Activated CD4-positive, alpha-beta T cell treated with anti-CD3 and anti-CD28 coated beads, Interleukin-2, Interleukin-6, amounts not matched to agents 100 ng/mL and 50 ng/mL, durations not matched to agents 16 hours and 8 hours (primary cell): ENCODE measurements at regions not wholly inside any gene's neighbourhood (a gene's known extent, or its start where the extent isn't known, plus 50 kb on each side); places are given as distances from the start of the nearest gene placed in this dataset.
"Not testable (repeated sequence)": the region's sequence is repeated elsewhere in the genome, so short reads cannot be mapped to it uniquely, and the experiment has no call there.

ENCODE experiments used
- DNase-seq: peaks from one replicate; pipeline ENCODE4 v3.0.0-alpha.2; 2020

- no peak for DNase-seq
These were observed 70.0 kb downstream of the MZT1 start for GRCh38 chr13:72657379-72657778.

- DNase-seq = no peak
These were observed 71.1 kb downstream of the MZT1 start for GRCh38 chr13:72656357-72656756.

- no peak for DNase-seq
These were observed 73.9 kb downstream of the MZT1 start for GRCh38 chr13:72653506-72653905.

DNA sequence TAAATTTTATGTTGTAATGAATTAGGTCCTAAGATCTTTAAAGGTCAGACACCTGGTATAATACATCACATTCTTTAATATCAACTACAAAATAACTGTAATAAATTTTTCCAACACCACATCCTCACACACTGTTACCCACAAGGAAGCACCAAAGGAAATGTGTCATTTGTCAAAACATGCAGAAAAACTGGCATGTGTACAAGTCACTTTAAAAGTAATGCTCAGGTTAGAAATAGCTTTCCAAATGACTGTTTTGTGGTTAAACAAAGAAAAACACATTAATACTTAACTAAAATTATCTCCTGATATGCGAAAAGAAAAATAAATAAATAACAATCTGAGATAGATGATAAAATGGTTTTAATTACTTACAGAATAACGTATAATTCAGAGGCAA, 74.7 kb downstream of the MZT1 start:
- no peak for DNase-seq

DNA sequence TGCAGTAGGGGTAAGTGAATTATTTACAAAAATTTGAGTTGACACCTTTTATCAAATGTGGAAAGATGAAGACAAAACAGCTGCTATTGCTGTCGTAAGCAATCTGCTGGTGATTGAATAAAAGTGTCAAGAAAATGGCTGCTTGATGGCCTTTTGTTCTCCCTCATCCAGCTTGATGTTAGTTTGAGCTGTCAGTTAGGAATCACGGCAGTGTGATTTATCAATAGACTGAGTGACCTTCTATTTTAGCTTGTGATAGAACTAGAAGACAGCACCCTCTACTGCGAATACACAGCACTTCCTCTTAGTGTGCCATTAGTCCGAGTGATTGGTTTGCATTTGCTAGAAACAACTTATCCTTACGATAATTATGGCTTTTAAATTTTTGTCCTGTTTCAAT, 76.3 kb downstream of the MZT1 start:
- no peak for DNase-seq

GRCh38 chr13:72650051-72650700, 77.3 kb downstream of the MZT1 start:
- DNase-seq = no peak

- DNase-seq = no peak
These were observed 78.8 kb downstream of the MZT1 start for GRCh38 chr13:72648513-72649065.

- DNase-seq = no peak
These were observed 80.0 kb downstream of the MZT1 start for GRCh38 chr13:72647422-72647821.

DNA sequence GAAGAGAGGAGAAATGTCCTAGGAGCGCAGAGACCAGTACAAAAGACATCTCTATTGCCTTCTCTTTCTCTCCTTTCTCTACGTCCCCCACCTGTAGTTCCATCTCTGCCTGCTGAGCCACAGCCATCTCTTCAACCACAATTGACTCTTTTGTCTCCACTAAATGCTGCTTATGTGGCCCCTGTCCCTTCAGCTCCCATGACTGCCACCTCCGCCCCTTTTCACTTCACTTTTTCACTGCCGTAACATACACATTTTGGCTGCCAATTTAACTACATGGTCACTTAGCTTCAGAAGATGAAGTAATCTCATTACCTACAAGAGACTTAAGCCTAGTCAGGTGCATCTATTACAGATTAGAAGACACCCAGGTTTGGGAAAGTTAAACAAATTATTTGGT, 81.9 kb downstream of the MZT1 start:
- no peak for DNase-seq

DNA sequence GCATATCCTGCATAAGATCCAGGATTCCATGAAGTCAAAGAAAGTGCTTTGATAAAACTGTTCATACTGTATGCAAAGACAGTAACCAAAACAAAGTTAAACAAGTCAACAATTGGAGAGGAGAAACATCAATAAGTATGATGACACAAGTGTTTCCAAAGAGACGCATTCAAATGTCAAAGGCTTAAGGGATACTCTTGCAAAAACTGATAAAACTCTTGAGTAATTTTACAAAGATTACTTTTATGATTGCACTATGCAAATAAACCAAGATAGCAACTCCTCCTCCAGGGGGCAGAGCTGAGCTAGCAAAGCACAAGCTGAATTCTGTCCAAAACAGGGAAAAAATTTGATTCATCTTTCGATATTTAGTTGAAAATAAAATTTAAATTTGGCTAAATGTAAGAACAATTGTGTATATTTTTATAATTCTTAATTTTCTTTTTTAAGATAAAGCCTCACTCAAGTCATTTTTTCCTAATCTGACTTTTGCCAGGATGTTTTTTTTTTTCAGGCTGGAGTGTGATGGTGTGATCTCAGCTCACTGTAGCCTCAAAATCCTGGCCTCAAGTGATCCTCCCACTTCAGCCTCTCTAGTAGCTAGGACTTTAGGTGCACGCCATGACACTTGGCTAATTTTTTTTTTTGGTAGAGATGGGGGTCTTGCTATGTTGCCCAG, 84.0 kb downstream of the MZT1 start:
- DNase-seq = peak; percentile 60

GRCh38 chr13:72639377-72639776, 88.1 kb downstream of the MZT1 start:
- DNase-seq = no peak

- DNase-seq = no peak
These were observed 89.2 kb downstream of the MZT1 start for GRCh38 chr13:72638059-72638815.

GRCh38 chr13:72637561-72637960, 89.9 kb downstream of the MZT1 start:
- no peak for DNase-seq

GRCh38 chr13:72634859-72635258, 92.6 kb downstream of the MZT1 start:
- DNase-seq = no peak

DNA sequence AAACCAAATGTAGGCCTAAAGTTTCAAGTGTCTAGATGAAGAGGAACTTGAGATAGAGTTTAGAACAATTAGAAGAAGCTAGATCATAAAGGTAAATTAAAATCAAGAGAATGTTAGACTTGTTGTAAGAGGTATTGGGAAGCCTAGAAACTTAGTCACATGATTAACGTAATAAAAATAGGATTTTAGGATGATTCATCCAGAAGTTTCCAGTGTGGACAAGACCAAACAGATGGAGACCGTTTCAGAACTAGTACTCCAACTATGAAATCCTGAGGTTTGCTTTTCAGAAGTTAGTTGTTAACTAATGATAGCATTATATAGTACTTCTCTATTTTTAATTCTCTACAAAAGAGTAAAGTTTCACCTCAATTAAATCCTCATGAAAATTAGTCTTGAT, 104.9 kb downstream of the MZT1 start:
- no peak for DNase-seq

- no peak for DNase-seq
These were observed 106.6 kb downstream of the MZT1 start for GRCh38 chr13:72620874-72621273.

- DNase-seq = no peak
These were observed 109.5 kb downstream of the MZT1 start for GRCh38 chr13:72617951-72618350.

- no peak for DNase-seq
These were observed 110.2 kb downstream of the MZT1 start for GRCh38 chr13:72617186-72617585.

DNA sequence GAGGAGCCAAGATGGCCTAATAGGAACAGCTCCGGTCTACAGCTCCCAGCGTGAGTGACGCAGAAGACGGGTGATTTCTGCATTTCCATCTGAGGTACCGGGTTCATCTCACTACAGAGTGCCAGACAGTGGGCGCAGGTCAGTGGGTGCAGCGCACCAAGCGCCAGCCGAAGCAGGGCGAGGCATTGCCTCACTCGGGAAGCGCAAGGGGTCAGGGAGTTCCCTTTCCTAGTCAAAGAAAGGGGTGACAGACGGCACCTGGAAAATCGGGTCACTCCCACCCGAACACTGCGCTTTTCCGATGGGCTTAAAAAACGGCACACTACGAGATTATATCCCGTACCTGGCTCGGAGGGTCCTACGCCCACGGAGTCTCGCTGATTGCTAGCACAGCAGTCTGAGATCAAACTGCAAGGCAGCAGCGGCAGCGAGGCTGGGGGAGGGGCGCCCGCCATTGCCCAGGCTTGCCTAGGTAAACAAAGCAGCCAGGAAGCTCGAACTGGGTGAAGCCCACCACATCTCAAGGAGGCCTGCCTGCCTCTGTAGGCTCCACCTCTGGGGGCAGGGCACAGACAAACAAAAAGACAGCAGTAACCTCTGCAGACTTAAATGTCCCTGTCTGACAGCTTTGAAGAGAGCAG, 117.1 kb downstream of the MZT1 start:
- DNase-seq = not testable (repeated sequence)

DNA sequence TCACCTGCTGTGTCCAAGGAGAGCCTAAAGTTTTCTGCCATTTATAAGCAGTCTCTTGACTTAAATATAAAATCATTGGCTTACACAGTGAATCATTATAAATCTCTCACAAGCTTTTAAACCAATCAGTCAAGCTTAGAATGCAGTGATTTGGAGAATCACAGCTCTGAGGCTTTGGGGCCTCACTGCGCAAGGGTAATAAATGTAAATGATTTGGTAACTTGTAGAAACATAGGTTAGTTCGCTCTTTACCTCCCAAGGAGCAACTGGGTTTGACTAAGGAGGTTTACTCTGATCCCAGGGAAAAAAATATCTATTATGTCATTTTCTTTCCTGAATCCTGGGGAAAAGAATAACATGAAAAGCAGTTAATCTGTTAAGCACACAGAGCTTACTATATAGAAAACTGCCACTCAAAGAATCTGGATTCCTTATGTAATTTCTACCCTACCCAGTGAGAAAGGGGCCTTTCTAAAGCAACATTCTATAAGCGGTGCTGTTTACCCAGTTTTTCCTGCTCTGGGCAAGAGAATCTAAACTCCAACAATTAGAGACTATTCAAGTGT, 128.2 kb downstream of the MZT1 start:
- no peak for DNase-seq

DNA sequence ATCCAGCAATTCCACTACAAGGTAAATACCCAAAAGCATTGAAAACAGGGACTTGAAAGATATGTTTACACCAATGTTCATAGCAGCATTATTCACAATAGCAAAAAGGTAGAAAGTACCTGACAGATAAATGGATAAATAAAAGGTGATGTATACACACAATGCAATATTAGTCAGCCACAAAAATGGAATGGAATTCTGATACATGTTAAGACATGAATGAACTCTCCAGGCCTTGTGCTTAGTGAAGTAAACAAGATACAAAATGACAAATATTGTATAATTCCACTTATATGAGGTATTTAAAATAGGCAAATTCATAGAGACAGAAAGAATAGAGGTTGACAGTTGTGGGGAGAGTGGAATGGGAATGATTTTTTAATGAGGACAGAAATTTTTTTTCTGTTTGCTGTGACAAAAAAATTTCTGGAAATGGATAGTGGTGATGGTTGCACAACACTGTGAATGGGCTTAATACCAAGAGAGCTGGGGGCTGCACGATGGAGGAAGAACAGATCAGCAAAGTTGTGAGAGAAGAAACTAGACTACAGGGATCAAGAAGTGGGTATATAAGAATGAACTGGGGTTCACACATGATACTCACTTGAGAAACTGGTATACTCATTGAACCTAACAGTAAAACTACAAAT, 137.2 kb downstream of the MZT1 start:
- DNase-seq = no peak

DNA sequence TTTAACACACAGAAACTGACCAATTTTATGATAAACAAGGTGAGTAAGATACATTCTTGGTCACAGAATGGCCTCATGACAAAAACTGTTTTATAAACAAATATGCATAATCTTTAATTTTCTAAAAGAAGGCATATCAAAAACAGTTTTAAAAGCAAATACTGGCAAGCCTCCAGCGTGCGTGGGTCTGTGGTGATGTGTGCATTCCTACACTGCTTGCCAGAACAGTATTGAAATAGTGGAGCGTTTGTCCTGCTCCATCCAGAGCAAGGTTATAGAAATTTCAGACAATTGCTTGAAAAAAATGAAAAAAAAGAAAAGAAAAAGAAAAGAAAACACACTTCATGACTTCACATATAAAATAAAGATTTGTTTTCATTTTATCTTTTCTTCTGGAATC, 140.9 kb downstream of the MZT1 start:
- no peak for DNase-seq
